Tibial nerve (tissue), 4 donors: ENCODE measurements at regions not wholly inside any gene's neighbourhood (a gene's known extent, or its start where the extent isn't known, plus 50 kb on each side); places are given as distances from the start of the nearest gene placed in this dataset.

Source experiments
- DNase-seq, 2 donors: peaks; one replicate each; pipeline ENCODE4 v3.0.0-alpha.2; 2019; ENCODE audit warnings: low spot score in 2 of 2
- H3K27ac ChIP-seq, 4 donors: fragments of 200-600 bp; sonication (generic) in 3 of 4; one replicate each; pipeline ENCODE4 v1.5.1; 2017 to 2019; ENCODE audit warnings: mild to moderate bottlenecking in 1 of 4
- H3K27me3 ChIP-seq, 2 donors: fragments of 200-600 bp; sonication (generic) in 1 of 2; one replicate each; pipeline versions ENCODE4 v1.5.1 to v1.6.0; 2017 to 2019
- H3K36me3 ChIP-seq, 3 donors: fragments of 200-600 bp; sonication (generic); one replicate each; pipeline ENCODE4 v1.5.1; 2018 to 2019
- H3K4me1 ChIP-seq, 4 donors: fragments of 200-600 bp; sonication (generic) in 3 of 4; one replicate each; pipeline ENCODE4 v1.5.1; 2017 to 2019
- H3K4me3 ChIP-seq, 4 donors: fragments of 200-600 bp; sonication (generic) in 3 of 4; one replicate each; pipeline ENCODE4 v1.5.1; 2017 to 2019; ENCODE audit warnings: mild to moderate bottlenecking in 1 of 4, moderate library complexity in 1 of 4
- H3K9me3 ChIP-seq, 4 donors: fragments of 200-600 bp; sonication (generic) in 3 of 4; one replicate each; pipeline ENCODE4 v1.5.1; 2017 to 2019
- CTCF ChIP-seq, 5 experiments: fragments of 200-600 bp in 3 of 5; fragments of 450-650 bp in 2 of 5; sonication (generic) in 3 of 5; IDR thresholded peaks; one replicate each; pipeline ENCODE4 v1.5.1; 2016 to 2019; ENCODE audit warnings: antibody characterized with exemption in 5 of 5, mild to moderate bottlenecking in 3 of 5, moderate library complexity in 2 of 5
- EP300 ChIP-seq, 2 donors: sonication (generic); formaldehyde crosslinking; IDR thresholded peaks; one replicate each; pipeline ENCODE4 v1.6.1; 2017; ENCODE audit warnings: antibody characterized with exemption in 2 of 2, mild to moderate bottlenecking in 1 of 2
- POLR2A ChIP-seq, 2 donors: fragments of 450-650 bp; IDR thresholded peaks; one replicate each; pipeline ENCODE4 v1.6.1; 2017; ENCODE audit warnings: antibody characterized with exemption in 2 of 2, mild to moderate bottlenecking in 2 of 2, moderate library complexity in 2 of 2
- WGBS, 2 donors: methylation state at CpG; one replicate each; pipeline ENCODE4 v1.1.5; 2018; 5-methylcytosine and 5-hydroxymethylcytosine counted together

- Histone ChIP-seq H3K36me3 (no peaks in the 10 kb centered on the region), H3K9me3 (no peaks in the 10 kb centered on the region), H3K27me3 (no peaks in the 10 kb centered on the region), H3K27ac (no peak overlapping the region), H3K4me1 (no peaks in the 10 kb centered on the region), H3K4me3 (no peak overlapping the region)
- 53% methylated on average over 2 of the region's 2 CpGs for WGBS, 2 donors
- DNase-seq, result no peak
- TF ChIP-seq CTCF (IDR thresholded peaks at IDR 0.05), result no peak
Measured at GRCh38 chr3:44090036-44090435, 151.7 kb upstream of the TOPAZ1 start.

- Histone ChIP-seq H3K27ac (no peak overlapping the region), H3K27me3 (no peaks in the 10 kb centered on the region), H3K4me3 (no peak overlapping the region), H3K9me3 (no peaks in the 10 kb centered on the region), H3K36me3 (no peaks in the 10 kb centered on the region), H3K4me1 (no peaks in the 10 kb centered on the region)
- WGBS, 2 donors, result 89 to 91% methylated on average over 3 of the region's 3 CpGs
- no peak for DNase-seq
- TF ChIP-seq POLR2A (IDR thresholded peaks at IDR 0.05) (no peak), EP300 (IDR thresholded peaks at IDR 0.05) (no peak), CTCF (IDR thresholded peaks at IDR 0.05) (no peak)
Measured at GRCh38 chr3:44092497-44092896, 149.2 kb upstream of the TOPAZ1 start.

- H3K36me3 ChIP-seq, result no peaks in the 10 kb centered on the region
- no peaks in the 10 kb centered on the region for H3K9me3 ChIP-seq
- no peak overlapping the region for H3K27ac ChIP-seq
- WGBS, 2 donors, result 50 to 63% methylated on average over 2 of the region's 2 CpGs
- DNase-seq, result no peak
- no peak overlapping the region for H3K4me3 ChIP-seq
- TF ChIP-seq POLR2A (IDR thresholded peaks at IDR 0.05) (no peak), CTCF (IDR thresholded peaks at IDR 0.05) (no peak), EP300 (IDR thresholded peaks at IDR 0.05) (no peak)
- H3K27me3 ChIP-seq, result no peaks in the 10 kb centered on the region
- H3K4me1 ChIP-seq, result no peaks in the 10 kb centered on the region
Measured at GRCh38 chr3:44093531-44093930, 148.2 kb upstream of the TOPAZ1 start.

- Histone ChIP-seq H3K4me1 (no peaks in the 10 kb centered on the region), H3K36me3 (no peaks in the 10 kb centered on the region), H3K27me3 (peaks cover 0 to 3% of the 10 kb centered on the region in 2 donors), H3K4me3 (no peak overlapping the region), H3K9me3 (no peaks in the 10 kb centered on the region), H3K27ac (no peak overlapping the region)
- DNase-seq, result no peak
- TF ChIP-seq CTCF (IDR thresholded peaks at IDR 0.05), result no peak
- no peak for TF ChIP-seq POLR2A (IDR thresholded peaks at IDR 0.05)
- TF ChIP-seq EP300 (IDR thresholded peaks at IDR 0.05), result no peak
- 56 to 59% methylated on average over 12 of the region's 12 CpGs for WGBS, 2 donors
Measured at GRCh38 chr3:44098656-44099415, 142.8 kb upstream of the TOPAZ1 start.

GRCh38 chr3:44099566-44100297 lies 142.0 kb upstream of the TOPAZ1 start:
- Histone ChIP-seq H3K27ac (no peak overlapping the region), H3K4me3 (no peak overlapping the region), H3K36me3 (no peaks in the 10 kb centered on the region), H3K27me3 (peaks cover 0 to 3% of the 10 kb centered on the region in 2 donors), H3K4me1 (no peaks in the 10 kb centered on the region), H3K9me3 (no peaks in the 10 kb centered on the region)
- no peak for TF ChIP-seq POLR2A (IDR thresholded peaks at IDR 0.05)
- TF ChIP-seq CTCF (IDR thresholded peaks at IDR 0.05), result no peak
- TF ChIP-seq EP300 (IDR thresholded peaks at IDR 0.05), result no peak
- WGBS, 2 donors, result 74 to 75% methylated on average over 6 of the region's 6 CpGs
- no peak for DNase-seq
